ENCODE measurements at regions not wholly inside any gene's neighbourhood (a gene's known extent, or its start where the extent isn't known, plus 50 kb on each side); places are given as distances from the start of the nearest gene placed in this dataset.

- no peak for TF ChIP-seq POLR2A (IDR thresholded peaks at IDR 0.05)
- TF ChIP-seq CTCF (IDR thresholded peaks at IDR 0.05): no peak
Measured at GRCh38 chr18:30618567-30618966, 424.0 kb downstream of the DSC3 start.

Measured in heart left ventricle (tissue), 13 donors.